ENCODE measurements at regions not wholly inside any gene's neighbourhood (a gene's known extent, or its start where the extent isn't known, plus 50 kb on each side); places are given as distances from the start of the nearest gene placed in this dataset.
"Not testable (repeated sequence)": the region's sequence is repeated elsewhere in the genome, so short reads cannot be mapped to it uniquely, and the experiment has no call there.

GRCh38 chr17:15872677-15873076 lies 72.3 kb upstream of the ADORA2B start:
- ATAC-seq (ENCODE audit: low read depth); H3K27ac Mint-ChIP-seq; H3K36me3 Mint-ChIP-seq; H3K4me3 Mint-ChIP-seq; DNase-seq; H3K9me3 Mint-ChIP-seq; H3K4me1 Mint-ChIP-seq; POLR2A ChIA-PET: not testable (repeated sequence)
- peaks cover 20% of the 10 kb centered on the region for H3K27me3 Mint-ChIP-seq

GRCh38 chr17:15877882-15878500 lies 66.9 kb upstream of the ADORA2B start:
- H3K27ac Mint-ChIP-seq, H3K9me3 Mint-ChIP-seq, H3K4me3 Mint-ChIP-seq, H3K36me3 Mint-ChIP-seq, DNase-seq, POLR2A ChIA-PET, H3K4me1 Mint-ChIP-seq: not testable (repeated sequence)
- H3K27me3 Mint-ChIP-seq = peaks cover 11% of the 10 kb centered on the region
- ATAC-seq (ENCODE audit: low read depth) = peak; percentile 45

- Mint-ChIP-seq H3K4me1 (peaks cover 23% of the 10 kb centered on the region), H3K9me3 (no peaks in the 10 kb centered on the region), H3K27me3 (no peaks in the 10 kb centered on the region), H3K36me3 (peaks cover 1% of the 10 kb centered on the region), H3K27ac (no peak overlapping the region), H3K4me3 (no peak overlapping the region)
- ATAC-seq (ENCODE audit: low read depth) = no peak
- no peak for DNase-seq
- POLR2A ChIA-PET = no interaction called here
Measured at GRCh38 chr17:15882058-15882720, 62.7 kb upstream of the ADORA2B start.

- peaks cover 22% of the 10 kb centered on the region for H3K4me1 Mint-ChIP-seq
- H3K27ac Mint-ChIP-seq = no peak overlapping the region
- no peak for ATAC-seq (ENCODE audit: low read depth)
- H3K36me3 Mint-ChIP-seq = peaks cover 1% of the 10 kb centered on the region
- no peak overlapping the region for H3K4me3 Mint-ChIP-seq
- no peaks in the 10 kb centered on the region for H3K27me3 Mint-ChIP-seq
- no peaks in the 10 kb centered on the region for H3K9me3 Mint-ChIP-seq
- no peak for DNase-seq
- POLR2A ChIA-PET = no interaction called here
Measured at GRCh38 chr17:15882777-15883176, 62.2 kb upstream of the ADORA2B start.

DNA sequence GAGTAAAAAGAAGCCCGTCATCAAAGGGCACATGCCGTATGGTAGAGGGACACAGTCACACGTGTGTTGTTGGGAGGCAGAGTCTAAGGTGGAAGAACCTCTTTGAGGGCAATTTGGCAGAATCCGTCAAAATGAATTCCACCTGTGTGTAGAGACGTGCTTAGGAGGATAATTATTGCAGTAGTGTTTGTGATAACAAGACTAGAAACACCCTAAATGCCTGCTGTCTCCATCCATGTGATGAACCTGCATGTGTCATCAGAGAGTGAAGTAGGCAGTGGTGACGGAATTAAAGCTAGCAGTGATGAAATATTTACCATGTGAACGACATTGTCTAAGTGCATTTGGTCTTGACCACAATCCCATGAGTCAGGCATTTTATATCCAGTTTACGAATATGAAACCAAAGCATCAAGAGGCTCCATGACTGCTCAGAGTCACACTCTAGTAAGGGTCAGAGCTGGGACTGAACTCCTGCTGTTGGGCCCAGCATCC lies 61.3 kb upstream of the ADORA2B start:
- ATAC-seq (ENCODE audit: low read depth) = no peak
- no peak overlapping the region for H3K4me3 Mint-ChIP-seq
- no peak for DNase-seq
- POLR2A ChIA-PET = no interaction called here
- H3K36me3 Mint-ChIP-seq = peaks cover 1% of the 10 kb centered on the region
- peaks cover 18% of the 10 kb centered on the region for H3K4me1 Mint-ChIP-seq
- H3K27me3 Mint-ChIP-seq = no peaks in the 10 kb centered on the region
- H3K9me3 Mint-ChIP-seq = no peaks in the 10 kb centered on the region
- H3K27ac Mint-ChIP-seq = no peak overlapping the region

- POLR2A ChIA-PET = no interaction called here
- no peaks in the 10 kb centered on the region for H3K9me3 Mint-ChIP-seq
- H3K27me3 Mint-ChIP-seq = no peaks in the 10 kb centered on the region
- H3K27ac Mint-ChIP-seq = no peak overlapping the region
- peaks cover 18% of the 10 kb centered on the region for H3K4me1 Mint-ChIP-seq
- H3K36me3 Mint-ChIP-seq = peaks cover 1% of the 10 kb centered on the region
- ATAC-seq (ENCODE audit: low read depth) (no peak), DNase-seq (no peak)
- H3K4me3 Mint-ChIP-seq = no peak overlapping the region
Measured at GRCh38 chr17:15884731-15885130, 60.2 kb upstream of the ADORA2B start.

- H3K27me3 Mint-ChIP-seq = no peaks in the 10 kb centered on the region
- peak overlapping the region; percentile 7 for H3K4me3 Mint-ChIP-seq
- POLR2A ChIA-PET = no interaction called here
- H3K4me1 Mint-ChIP-seq = peaks cover 22% of the 10 kb centered on the region
- ATAC-seq (ENCODE audit: low read depth) (peak; percentile 47), DNase-seq (no peak)
- H3K36me3 Mint-ChIP-seq = peaks cover 1% of the 10 kb centered on the region
- peak overlapping the region; percentile 88 for H3K27ac Mint-ChIP-seq
- H3K9me3 Mint-ChIP-seq = no peaks in the 10 kb centered on the region
Measured at GRCh38 chr17:15885770-15886169, 59.2 kb upstream of the ADORA2B start.

DNA sequence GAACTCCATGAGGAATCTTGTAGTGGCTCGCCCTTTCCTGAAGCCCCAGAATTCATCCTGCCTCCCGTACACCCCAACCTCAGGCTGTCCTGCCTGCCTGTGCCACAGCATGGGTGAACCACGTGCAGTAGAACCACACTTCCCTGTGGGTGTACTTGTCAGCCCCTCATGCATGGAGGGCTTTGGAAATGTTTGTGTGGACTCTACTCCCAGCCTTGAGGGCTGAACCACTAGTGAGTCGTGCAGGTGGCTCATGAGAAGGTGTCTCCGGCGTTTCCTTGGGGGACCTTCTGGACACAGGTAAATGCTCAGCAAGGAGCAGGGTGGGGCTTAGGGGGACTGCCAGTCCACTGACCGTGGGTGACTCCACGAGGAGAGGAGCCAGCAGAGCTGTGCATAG lies 58.7 kb upstream of the ADORA2B start:
- Mint-ChIP-seq H3K9me3 (no peaks in the 10 kb centered on the region), H3K4me1 (peaks cover 22% of the 10 kb centered on the region)

DNA sequence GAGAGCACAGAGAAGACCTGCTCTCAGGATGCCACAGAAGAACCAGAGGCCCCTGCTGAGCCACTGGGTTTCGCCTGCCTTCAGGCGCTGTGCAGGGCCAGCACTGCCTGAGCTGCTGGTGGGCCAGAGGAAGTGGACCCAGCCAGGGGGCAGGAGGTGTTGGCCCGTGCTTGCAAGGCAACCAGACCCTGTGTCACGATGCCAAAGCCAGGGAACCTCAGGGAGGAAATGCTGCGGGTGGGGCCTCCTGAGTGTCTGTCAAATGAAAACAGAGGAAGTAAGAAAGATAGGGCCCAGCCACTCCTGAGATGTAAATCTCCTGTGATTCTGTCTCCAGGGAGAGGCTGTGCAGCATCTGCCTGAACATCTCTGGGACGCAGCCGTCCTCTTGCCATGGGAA lies 58.1 kb upstream of the ADORA2B start:
- POLR2A ChIA-PET = interaction anchor here (0.8 kb wide), 1 partner anchor 12 kb away, joined by 3 read pairs; no protein-coding TSS in a partner anchor
- DNase-seq = peak; percentile 38
- no peaks in the 10 kb centered on the region for H3K9me3 Mint-ChIP-seq
- peak; percentile 53 for ATAC-seq (ENCODE audit: low read depth)
- H3K4me3 Mint-ChIP-seq = peak overlapping the region; percentile 25
- no peaks in the 10 kb centered on the region for H3K27me3 Mint-ChIP-seq
- peaks cover 22% of the 10 kb centered on the region for H3K4me1 Mint-ChIP-seq
- H3K36me3 Mint-ChIP-seq = peaks cover 1% of the 10 kb centered on the region
- H3K27ac Mint-ChIP-seq = peak overlapping the region; percentile 88

More for the DNA sequence above, 58.7 kb upstream of the ADORA2B start:
- Mint-ChIP-seq H3K27ac (peak overlapping the region; percentile 88), H3K27me3 (no peaks in the 10 kb centered on the region), H3K36me3 (peaks cover 1% of the 10 kb centered on the region), H3K4me3 (peak overlapping the region; percentile 25)
- no peak for ATAC-seq (ENCODE audit: low read depth)
- POLR2A ChIA-PET = no interaction called here
- DNase-seq = no peak

- ATAC-seq (ENCODE audit: low read depth) (no peak), DNase-seq (no peak)
- peaks cover 1% of the 10 kb centered on the region for H3K36me3 Mint-ChIP-seq
- POLR2A ChIA-PET = no interaction called here
- H3K9me3 Mint-ChIP-seq = no peaks in the 10 kb centered on the region
- H3K27me3 Mint-ChIP-seq = peaks cover under 1% of the 10 kb centered on the region
- no peak overlapping the region for H3K4me3 Mint-ChIP-seq
- peaks cover 22% of the 10 kb centered on the region for H3K4me1 Mint-ChIP-seq
- no peak overlapping the region for H3K27ac Mint-ChIP-seq
Measured at GRCh38 chr17:15888436-15888835, 56.5 kb upstream of the ADORA2B start.

GRCh38 chr17:15890279-15890892 lies 54.5 kb upstream of the ADORA2B start:
- peaks cover 1% of the 10 kb centered on the region for H3K36me3 Mint-ChIP-seq
- H3K27ac Mint-ChIP-seq = no peak overlapping the region
- H3K4me3 Mint-ChIP-seq = no peak overlapping the region
- ATAC-seq (ENCODE audit: low read depth) (no peak), DNase-seq (no peak)
- H3K27me3 Mint-ChIP-seq = peaks cover 2% of the 10 kb centered on the region
- H3K9me3 Mint-ChIP-seq = no peaks in the 10 kb centered on the region
- peaks cover 19% of the 10 kb centered on the region for H3K4me1 Mint-ChIP-seq
- POLR2A ChIA-PET = no interaction called here

DNA sequence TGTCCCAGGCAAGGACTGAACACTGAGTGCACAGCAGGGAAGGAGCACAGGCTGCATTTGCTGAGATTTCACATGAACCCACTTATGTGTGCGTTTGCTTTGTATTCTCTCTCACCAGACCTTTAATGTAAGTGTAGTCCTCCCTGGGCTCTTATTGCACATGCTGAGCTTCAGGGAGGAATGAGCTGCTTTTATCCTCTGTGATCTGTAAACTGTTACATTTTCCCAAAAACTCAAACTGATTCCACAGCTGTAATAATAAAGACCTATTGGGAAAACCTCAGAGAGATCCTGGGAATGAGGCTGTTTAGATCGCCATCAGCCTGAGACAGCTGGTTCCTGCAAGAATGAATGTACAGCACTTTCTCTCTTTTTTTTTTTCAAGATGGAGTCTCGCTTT lies 53.6 kb upstream of the ADORA2B start:
- H3K27ac Mint-ChIP-seq = no peak overlapping the region
- H3K9me3 Mint-ChIP-seq = peaks cover 3% of the 10 kb centered on the region
- H3K4me1 Mint-ChIP-seq = peaks cover 15% of the 10 kb centered on the region
- ATAC-seq (ENCODE audit: low read depth) (no peak), DNase-seq (no peak)
- peaks cover 2% of the 10 kb centered on the region for H3K27me3 Mint-ChIP-seq
- H3K4me3 Mint-ChIP-seq = no peak overlapping the region
- POLR2A ChIA-PET = interaction anchor here (0.6 to 0.9 kb wide), 2 partner anchors 10 to 547 kb away, joined by 3 to 4 read pairs; no protein-coding TSS in a partner anchor
- H3K36me3 Mint-ChIP-seq = peaks cover 4% of the 10 kb centered on the region

DNA sequence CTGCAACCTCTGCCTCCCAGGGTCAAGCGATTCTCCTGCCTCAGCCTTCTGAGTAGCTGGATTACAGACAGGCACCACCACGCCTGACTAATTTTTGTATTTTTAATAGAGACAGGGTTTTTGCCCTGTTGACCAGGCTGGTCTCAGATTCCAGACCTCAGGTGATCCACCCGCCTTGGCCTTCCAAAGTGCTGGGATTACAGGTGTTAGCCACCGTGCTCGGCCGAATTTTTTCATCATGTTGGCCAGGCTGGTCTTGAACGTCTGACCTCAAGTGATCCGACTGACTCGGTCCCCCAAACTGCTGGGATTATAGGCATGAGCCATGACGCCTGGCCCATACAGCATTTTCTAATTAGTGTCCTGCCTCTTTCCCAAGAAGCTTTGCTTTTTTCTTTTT lies 52.7 kb upstream of the ADORA2B start:
- DNase-seq (no peak), ATAC-seq (ENCODE audit: low read depth) (no peak)
- Mint-ChIP-seq H3K27ac (no peak overlapping the region), H3K4me3 (no peak overlapping the region), H3K27me3 (peaks cover 2% of the 10 kb centered on the region), H3K36me3 (peaks cover 3% of the 10 kb centered on the region), H3K4me1 (peaks cover 14% of the 10 kb centered on the region), H3K9me3 (peaks cover 3% of the 10 kb centered on the region)
- POLR2A ChIA-PET = interaction anchor here (0.7 kb wide), 1 partner anchor 139 kb away, joined by 4 read pairs; no protein-coding TSS in a partner anchor

Measured in activated naive CD8-positive, alpha-beta T cell treated with anti-CD3 and anti-CD28 coated beads, Interleukin-2, amount 10 ng/mL, durations not matched to agents 7 days and 5 days (primary cell).